IMR-90 (cell line): ENCODE measurements at regions not wholly inside any gene's neighbourhood (a gene's known extent, or its start where the extent isn't known, plus 50 kb on each side); places are given as distances from the start of the nearest gene placed in this dataset.

Source experiments
- ATAC-seq: fragments of 200-7000 bp; cut with Tn5 transposase; 2 replicates; pipeline ENCODE4 v1.9.1; 2020; ENCODE audit warnings: low read depth, mild to moderate bottlenecking, moderate library complexity
- BruUV-seq: library from RNA; stranded (reverse); fragments of 400-500 nt; replicated peaks from 2 replicates; lab custom pipeline; 2021; lab: Mats Ljungman, UMichigan
- CTCF ChIA-PET: fragments of 300-600 bp; formaldehyde crosslinking; extraction: SDS; loops from one replicate; lab custom pipeline; 2021; ENCODE audit warnings: antibody characterized with exemption; lab: Yijun Ruan, JAX
- POLR2A ChIA-PET: fragments of 300-600 bp; sonication (Branson Sonifier 250); formaldehyde crosslinking; loops from one replicate; lab custom pipeline; 2022; ENCODE audit warnings: antibody characterized with exemption; ENCODE audit not compliant: unreplicated experiment; lab: Charles Lee
- DNase-seq: peaks from one replicate; pipeline ENCODE4 v3.0.0; 2013
- H2AFZ ChIP-seq: replicated peaks from 2 replicates; pipeline ENCODE3; 2013; ENCODE audit warnings: low read length, mild to moderate bottlenecking; ENCODE audit not compliant: poor library complexity
- H2AK5ac ChIP-seq: 2 replicates; pipeline ENCODE4 v1.6.1; 2013; ENCODE audit warnings: low read depth, low read length, inconsistent platforms
- H2AK9ac ChIP-seq: replicated peaks from 2 replicates; pipeline ENCODE3; 2013; ENCODE audit warnings: mild to moderate bottlenecking, low read depth, low read length, moderate library complexity; ENCODE audit not compliant: poor library complexity
- H2BK120ac ChIP-seq: 2 replicates; pipeline ENCODE4 v1.6.1; 2013; ENCODE audit warnings: low read depth, low read length, inconsistent platforms
- H2BK15ac ChIP-seq: 3 replicates; pipeline ENCODE4 v1.6.1; 2013; ENCODE audit warnings: low read depth, low read length, inconsistent platforms
- H2BK20ac ChIP-seq: 2 replicates; pipeline ENCODE4 v1.6.1; 2013; ENCODE audit warnings: low read depth, mild to moderate bottlenecking, inconsistent platforms, low read length, moderate library complexity
- H2BK5ac ChIP-seq: 2 replicates; pipeline ENCODE4 v1.6.1; 2013; ENCODE audit warnings: mild to moderate bottlenecking, low read depth, low read length, inconsistent platforms; ENCODE audit not compliant: poor library complexity, severe bottlenecking
- H3K14ac ChIP-seq: replicated peaks from 2 replicates; pipeline ENCODE4 v1.6.1; 2013; ENCODE audit warnings: low read depth, low read length, inconsistent platforms
- H3K18ac ChIP-seq: 2 replicates; pipeline ENCODE4 v1.6.1; 2013; ENCODE audit warnings: low read depth, low read length, control low read depth
- H3K23ac ChIP-seq: 2 replicates; pipeline ENCODE4 v1.6.1; 2013; ENCODE audit warnings: low read depth, low read length, inconsistent platforms
- H3K27ac ChIP-seq: 2 replicates; pipeline ENCODE4 v1.5.1; 2013; ENCODE audit warnings: mild to moderate bottlenecking, control low read depth, low read length; ENCODE audit not compliant: insufficient read depth
- H3K27me3 ChIP-seq: 2 replicates; pipeline ENCODE4 v1.6.1; 2013; ENCODE audit warnings: low read length; ENCODE audit not compliant: control insufficient read depth, insufficient read depth
- H3K36me3 ChIP-seq: 2 replicates; pipeline ENCODE4 v1.6.1; 2013; ENCODE audit warnings: low read length, mixed read lengths; ENCODE audit not compliant: control insufficient read depth, insufficient read depth
- H3K4ac ChIP-seq: 2 replicates; pipeline ENCODE4 v1.6.1; 2013; ENCODE audit warnings: low read depth, low read length, inconsistent platforms
- H3K4me1 ChIP-seq: 2 replicates; pipeline ENCODE4 v1.6.1; 2013; ENCODE audit warnings: low read length, mixed read lengths; ENCODE audit not compliant: control insufficient read depth, insufficient read depth
- H3K4me2 ChIP-seq: 2 replicates; pipeline ENCODE4 v1.6.1; 2013; ENCODE audit warnings: low read depth, mild to moderate bottlenecking, control low read depth, low read length, moderate library complexity
- H3K4me3 ChIP-seq: 2 replicates; pipeline ENCODE4 v1.5.1; 2013; ENCODE audit warnings: low read depth, mild to moderate bottlenecking, control low read depth, low read length, moderate library complexity; ENCODE audit not compliant: insufficient read depth
- H3K56ac ChIP-seq: 2 replicates; pipeline ENCODE4 v1.6.1; 2013; ENCODE audit warnings: low read length, inconsistent platforms; ENCODE audit not compliant: insufficient read depth; ENCODE audit errors: extremely low read depth
- H3K79me1 ChIP-seq, 2 experiments: 2 replicates each; pipeline ENCODE4 v1.6.1; 2013; ENCODE audit warnings: low read length in 2 of 2, inconsistent platforms in 1 of 2, low read depth in 1 of 2
- H3K9ac ChIP-seq: 2 replicates; pipeline ENCODE4 v1.6.1; 2013; ENCODE audit warnings: low read depth, low read length, control low read depth
- H3K9me1 ChIP-seq: 2 replicates; pipeline ENCODE4 v1.6.1; 2013; ENCODE audit warnings: low read length, inconsistent platforms; ENCODE audit not compliant: insufficient read depth
- H3K9me3 ChIP-seq: 2 replicates; pipeline ENCODE4 v1.6.1; 2013; ENCODE audit warnings: low read length; ENCODE audit not compliant: control insufficient read depth, insufficient read depth
- H4K20me1 ChIP-seq: 2 replicates; pipeline ENCODE4 v1.6.1; 2013; ENCODE audit warnings: low read length, inconsistent platforms; ENCODE audit not compliant: insufficient read depth
- H4K5ac ChIP-seq: 2 replicates; pipeline ENCODE4 v1.6.1; 2013; ENCODE audit warnings: mild to moderate bottlenecking, low read depth, low read length, control low read depth
- H4K8ac ChIP-seq, 2 experiments: 2 replicates each; pipeline ENCODE4 v1.6.1; 2013; ENCODE audit warnings: low read depth in 2 of 2, low read length in 2 of 2, control low read depth in 1 of 2, inconsistent platforms in 1 of 2
- H4K91ac ChIP-seq: 2 replicates; pipeline ENCODE4 v1.6.1; 2013; ENCODE audit warnings: low read depth, low read length, inconsistent platforms; ENCODE audit not compliant: insufficient read depth
- RAD21 ChIP-seq: IDR thresholded peaks from 2 replicates; pipeline ENCODE4 v1.6.1; 2012; ENCODE audit warnings: low read length, improper control_type of control experiment
- WGBS, 2 experiments: methylation state at CpG; one replicate each; pipeline versions ENCODE4 v1.1.5 to v1.1.7; 2013; ENCODE audit warnings: missing lambda C conversion rate in 2 of 2; ENCODE audit not compliant: insufficient read length in 1 of 2; ENCODE audit errors: extremely low coverage in 2 of 2; 5-methylcytosine and 5-hydroxymethylcytosine counted together
- dilution Hi-C: fragments of 300-500 bp; cut with HindIII; formaldehyde crosslinking; loops from one replicate; pipeline ENCODE4 v1.14.3; 2018; ENCODE audit warnings: low sequenced_read_pairs; ENCODE audit not compliant: unreplicated experiment
- in situ Hi-C: fragments of 300-500 bp; cut with MboI; formaldehyde crosslinking; loops from 3 replicates; pipeline ENCODE4 v1.14.3; 2019; ENCODE audit warnings: low sequenced_read_pairs, inconsistent platforms, mixed read lengths
- intact Hi-C: fragments of 100-400 bp; cut with micrococcal nuclease; formaldehyde crosslinking; loops from 2 replicates; pipeline ENCODE4 v1.10.0; 2022
- TF ChIP-seq, protein P1 (sequence below): fragments of 150-350 bp; IDR thresholded peaks from 2 replicates; pipeline ENCODE4 v1.6.1; 2017; ENCODE audit warnings: mild to moderate bottlenecking, antibody characterized with exemption, low read length, low read depth

DNA sequence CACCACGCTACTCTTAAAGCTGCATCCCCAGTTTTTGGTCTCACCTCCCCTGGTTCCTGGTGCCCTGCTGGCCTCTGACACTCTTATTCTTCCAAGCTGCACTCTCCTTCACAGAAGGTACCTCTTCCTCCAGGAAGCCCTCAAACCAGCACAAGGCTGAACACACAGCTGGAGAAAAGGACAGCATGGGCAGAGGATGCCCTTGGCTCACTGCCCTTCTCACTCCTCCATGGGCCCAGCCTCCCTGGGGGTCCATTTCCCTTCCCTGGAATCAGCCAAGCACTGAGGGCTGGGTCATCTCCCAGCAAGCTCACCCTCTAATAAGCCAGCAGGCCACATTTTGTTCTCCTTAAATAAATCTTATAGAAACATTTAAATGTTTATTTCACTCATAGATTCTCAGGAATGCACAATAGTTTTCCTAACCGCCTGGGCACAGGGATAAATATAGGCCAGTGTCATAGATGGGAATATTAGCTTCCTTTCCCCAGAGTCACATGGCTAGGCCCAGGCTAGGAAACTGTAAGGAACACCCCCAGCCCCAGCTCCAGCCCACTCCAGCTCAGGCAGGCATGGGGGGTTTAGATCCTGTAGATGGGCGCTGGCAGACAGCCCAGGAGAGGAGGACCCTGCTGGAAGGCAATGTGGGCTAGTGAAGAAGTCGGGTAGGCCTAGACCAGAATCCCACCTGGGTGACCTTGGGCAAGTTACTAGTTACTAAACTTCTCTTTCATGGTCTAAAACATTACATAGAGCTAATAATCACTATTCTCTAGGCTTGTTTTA lies 51.5 kb downstream of the IRAG1 start:
- Histone ChIP-seq H3K56ac (peak overlapping the region; percentile 34; the same call in 1 of the 2 replicates), H4K5ac (peak overlapping the region; percentile 57), H3K4me2 (no peak overlapping the region), H3K36me3 (peaks cover 22% of the 10 kb centered on the region), H3K18ac (peak overlapping the region; percentile 74), H3K23ac (peak overlapping the region; percentile 92), H3K27ac (peak overlapping the region; percentile 62; the same call in 1 of the 2 replicates), H3K27me3 (no peaks in the 10 kb centered on the region), H2BK120ac (peak overlapping the region; percentile 80), H2AFZ (no peak overlapping the region), H3K4me3 (no peak overlapping the region), H2AK9ac (peak overlapping the region; percentile 82), H4K8ac (peak overlapping the region; percentile 16 to 79; a peak in 3 of 4 replicates), H3K4ac (peak overlapping the region; percentile 95), H3K9me3 (no peaks in the 10 kb centered on the region), H2BK5ac (peak overlapping the region; percentile 69), H2BK20ac (peak overlapping the region; percentile 72), H2AK5ac (peak overlapping the region; percentile 92), H4K20me1 (peaks cover 4% of the 10 kb centered on the region; the same call in 1 of the 2 replicates), H3K79me1 (peaks cover 24 to 79% of the 10 kb centered on the region in 2 experiments; a peak in 3 of 4 replicates), H3K4me1 (peaks cover 17% of the 10 kb centered on the region), H2BK15ac (peak overlapping the region; percentile 54; the same call in 2 of the 3 replicates), H4K91ac (peak overlapping the region; percentile 84), H3K9me1 (peaks cover 33% of the 10 kb centered on the region), H3K14ac (peak overlapping the region; percentile 86), H3K9ac (no peak overlapping the region)
- no peak for TF ChIP-seq RAD21
- TF ChIP-seq, protein P1, sequence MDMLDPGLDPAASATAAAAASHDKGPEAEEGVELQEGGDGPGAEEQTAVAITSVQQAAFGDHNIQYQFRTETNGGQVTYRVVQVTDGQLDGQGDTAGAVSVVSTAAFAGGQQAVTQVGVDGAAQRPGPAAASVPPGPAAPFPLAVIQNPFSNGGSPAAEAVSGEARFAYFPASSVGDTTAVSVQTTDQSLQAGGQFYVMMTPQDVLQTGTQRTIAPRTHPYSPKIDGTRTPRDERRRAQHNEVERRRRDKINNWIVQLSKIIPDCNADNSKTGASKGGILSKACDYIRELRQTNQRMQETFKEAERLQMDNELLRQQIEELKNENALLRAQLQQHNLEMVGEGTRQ: peak; percentile 31; the same call in 1 of the 2 replicates
- ChIA-PET CTCF (interaction anchor here (0.5 to 0.9 kb wide), 2 partner anchors 47 to 89 kb away, joined by 3 read pairs; no protein-coding TSS in a partner anchor), POLR2A (no interaction called here)
- no TSS peak for BruUV-seq
- ATAC-seq: peak; percentile 89
- DNase-seq: peak; percentile 23
- dilution Hi-C loops (no loop called here), in situ Hi-C loops (no loop called here), intact Hi-C loops (no loop called here)
- WGBS, 2 experiments: no CpG with 5 or more reads among the region's 4 CpGs
